NCI-H460 (cell line): ENCODE measurements at regions not wholly inside any gene's neighbourhood (a gene's known extent, or its start where the extent isn't known, plus 50 kb on each side); places are given as distances from the start of the nearest gene placed in this dataset.
A peak's percentile ranks its signal among the peaks of the same experiment; 100 is the strongest.
"Not testable (repeated sequence)": the region's sequence is repeated elsewhere in the genome, so short reads cannot be mapped to it uniquely, and the experiment has no call there.

ENCODE experiments used
- DNase-seq: peaks from one replicate; pipeline ENCODE4 v3.0.0-alpha.2; 2016; ENCODE audit warnings: low read depth; ENCODE audit errors: extremely low read depth

GRCh38 chr14:44388306-44388705, 118.8 kb downstream of the FSCB start:
- DNase-seq: no peak

DNA sequence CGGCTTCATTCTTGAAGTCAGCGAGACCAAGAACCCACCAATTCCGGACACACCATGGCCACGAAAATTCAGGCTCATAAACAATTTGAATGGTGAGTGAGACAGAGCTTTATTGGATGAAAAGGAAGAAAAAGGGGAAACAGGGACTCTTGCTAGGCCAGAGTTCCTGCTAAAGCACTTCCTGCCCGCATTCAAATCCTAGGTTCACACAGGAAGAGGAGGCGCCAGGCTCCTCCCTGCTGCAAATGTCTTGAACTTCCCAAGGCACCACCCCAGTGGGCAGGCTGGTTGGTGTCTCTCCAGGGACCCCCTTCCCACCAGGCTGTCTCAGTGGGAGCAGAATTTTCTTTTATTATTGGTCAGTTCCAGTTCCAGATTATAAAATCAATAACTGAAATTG, 121.2 kb downstream of the FSCB start:
- DNase-seq: no peak

- not testable (repeated sequence) for DNase-seq
Observed at GRCh38 chr14:44385296-44385695, 121.8 kb downstream of the FSCB start.

- DNase-seq: not testable (repeated sequence)
Observed at GRCh38 chr14:44384601-44385293, 122.3 kb downstream of the FSCB start.

- DNase-seq: no peak
Observed at GRCh38 chr14:44384093-44384492, 123.0 kb downstream of the FSCB start.

DNA sequence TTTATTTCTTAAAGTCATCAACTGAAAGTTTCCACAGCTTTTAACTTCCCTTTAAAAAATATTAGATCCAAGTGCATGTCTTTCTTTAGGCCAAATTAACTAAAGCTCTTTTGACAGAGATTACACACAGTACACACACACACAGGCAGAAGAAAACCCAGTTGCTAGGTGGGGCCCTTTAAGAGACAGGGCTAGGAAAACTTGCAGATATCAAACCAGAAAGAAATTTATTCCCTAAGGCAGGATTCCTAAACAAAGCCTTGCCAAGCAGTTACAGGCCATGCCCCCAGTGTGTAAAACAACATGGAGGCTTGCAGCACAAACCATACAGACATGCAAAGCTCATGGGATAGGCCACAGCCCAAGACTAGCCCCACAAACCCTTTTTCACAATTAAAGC, 123.4 kb downstream of the FSCB start:
- no peak for DNase-seq

GRCh38 chr14:44379292-44379977, 127.6 kb downstream of the FSCB start:
- no peak for DNase-seq

DNA sequence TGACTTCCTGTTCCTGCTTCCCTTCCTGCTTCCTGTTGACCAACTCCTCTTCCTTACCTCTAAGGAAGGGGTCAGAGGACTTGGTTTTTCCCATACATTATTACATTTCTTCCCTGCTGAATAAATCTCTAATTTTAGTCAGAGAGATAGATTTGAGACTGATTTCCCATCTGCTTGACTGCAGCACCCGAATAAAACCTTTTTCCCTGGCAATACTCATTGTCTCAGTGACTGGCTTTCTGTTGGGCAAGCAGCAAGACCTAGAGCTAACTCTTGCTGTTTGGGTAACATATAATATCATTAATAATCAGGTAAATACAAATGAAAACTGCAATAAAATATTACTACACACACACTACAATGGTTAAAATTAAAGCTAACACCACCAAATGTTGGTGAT, 132.2 kb downstream of the FSCB start:
- DNase-seq: no peak

- no peak for DNase-seq
Observed at GRCh38 chr14:44372807-44373489, 134.1 kb downstream of the FSCB start.

- no peak for DNase-seq
Observed at GRCh38 chr14:44372231-44372630, 134.9 kb downstream of the FSCB start.

DNA sequence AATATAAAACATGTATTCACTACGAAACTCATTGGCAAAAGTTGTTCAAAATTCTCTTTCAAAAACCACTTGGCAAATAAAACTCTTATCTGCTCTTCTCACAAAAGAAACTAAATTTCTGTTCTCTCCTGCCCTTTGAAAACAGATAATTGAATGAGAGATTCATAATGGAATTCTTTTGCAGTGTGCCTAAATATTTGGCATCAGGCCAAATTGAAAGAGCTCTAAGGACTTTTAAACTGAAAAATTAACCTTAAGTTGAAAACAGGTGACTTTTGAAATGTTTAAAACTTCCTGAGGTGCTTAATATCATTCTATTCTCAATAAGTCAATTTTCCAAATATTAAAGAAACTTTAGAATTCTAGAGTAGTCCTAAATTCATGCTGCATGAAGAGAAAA, 136.4 kb downstream of the FSCB start:
- no peak for DNase-seq

DNA sequence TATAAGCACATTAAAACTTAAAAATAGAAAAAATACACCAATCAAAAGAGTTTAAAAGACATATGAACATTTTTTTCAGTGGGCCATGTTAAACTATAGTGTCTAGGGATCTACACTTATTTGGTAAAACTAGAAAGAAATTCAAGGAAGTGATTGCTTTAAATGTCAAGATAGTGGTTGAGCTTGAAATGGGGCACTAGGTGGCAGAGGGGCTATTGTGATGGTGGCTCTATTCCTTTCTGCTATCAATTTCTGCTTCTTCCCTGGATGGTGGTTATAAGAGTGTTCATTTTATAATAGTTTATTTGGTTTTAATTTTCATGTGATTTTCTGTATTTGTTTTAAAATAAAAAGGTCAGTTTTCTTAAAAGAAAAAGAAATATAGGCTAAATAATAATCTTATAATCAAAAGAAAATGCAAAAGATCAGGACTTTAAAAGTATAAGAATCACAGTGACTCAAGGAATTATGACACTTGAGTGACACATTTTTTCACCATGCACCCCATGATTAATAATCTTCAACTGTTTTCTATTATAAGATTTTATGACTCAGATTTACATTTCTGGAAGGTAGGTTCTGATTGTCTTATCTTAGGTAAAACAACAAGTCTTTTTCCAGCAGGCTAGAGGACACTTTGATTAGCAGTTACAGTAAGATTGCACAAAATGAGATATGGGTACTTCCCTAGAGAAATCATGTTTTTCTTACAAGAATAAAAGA, 137.5 kb downstream of the FSCB start:
- DNase-seq: no peak

DNA sequence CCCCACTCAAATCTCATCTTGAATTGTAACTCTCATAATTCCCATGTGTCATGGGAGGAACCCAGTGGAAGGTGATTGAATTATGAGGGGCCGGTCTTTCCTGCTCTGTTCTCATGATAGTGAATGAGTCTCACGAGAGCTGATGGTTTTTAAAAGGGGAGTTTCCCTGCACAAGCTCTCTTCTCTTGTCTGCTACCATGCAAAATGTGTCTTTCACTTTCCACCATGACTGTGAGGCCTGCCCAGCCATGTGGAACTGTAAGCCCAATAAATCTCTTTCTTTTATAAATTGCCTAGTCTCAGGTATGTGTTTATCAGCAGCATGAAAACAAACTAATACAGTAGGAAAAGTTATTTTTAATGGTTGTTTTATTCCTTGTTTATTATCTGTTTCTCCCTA, 146.0 kb downstream of the FSCB start:
- no peak for DNase-seq

GRCh38 chr14:44353805-44354204, 153.3 kb downstream of the FSCB start:
- no peak for DNase-seq

DNA sequence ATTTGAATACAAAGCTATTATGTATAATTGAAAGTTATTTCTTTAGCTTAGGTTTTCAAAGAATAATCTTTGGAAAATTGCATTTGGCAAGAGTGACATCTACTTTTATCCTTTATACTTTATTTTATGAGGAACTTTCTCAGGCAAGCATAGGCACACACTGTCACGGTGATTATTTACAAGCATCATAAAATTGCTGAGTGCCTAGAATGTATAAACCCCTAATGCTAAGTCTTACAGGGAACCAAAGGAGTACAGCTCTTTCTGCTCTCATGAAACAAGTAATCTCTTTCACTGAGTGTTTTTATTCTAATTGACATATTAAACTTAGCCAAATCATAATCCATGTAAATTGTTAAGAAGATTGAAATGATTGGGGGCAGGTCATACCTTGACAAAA, 154.9 kb downstream of the FSCB start:
- no peak for DNase-seq

DNA sequence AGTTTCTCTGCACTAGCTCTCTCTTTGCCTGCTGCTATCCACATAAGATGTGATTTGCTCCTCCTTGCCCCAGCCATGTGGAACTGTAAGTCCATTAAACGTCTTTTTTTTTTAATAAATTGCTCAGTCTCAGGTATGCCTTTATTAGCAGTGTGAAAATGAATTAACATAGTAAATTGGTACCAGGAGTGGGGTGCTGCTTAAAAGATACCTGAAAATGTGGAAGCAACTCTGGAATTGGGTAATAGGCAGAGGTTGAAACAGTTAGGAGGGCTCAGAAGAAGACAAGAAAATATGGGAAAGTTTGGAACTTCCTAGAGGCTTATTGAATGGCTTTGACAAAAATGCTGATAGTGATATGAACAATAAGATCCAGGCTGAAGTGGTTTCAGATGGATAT, 159.8 kb downstream of the FSCB start:
- DNase-seq: no peak

DNA sequence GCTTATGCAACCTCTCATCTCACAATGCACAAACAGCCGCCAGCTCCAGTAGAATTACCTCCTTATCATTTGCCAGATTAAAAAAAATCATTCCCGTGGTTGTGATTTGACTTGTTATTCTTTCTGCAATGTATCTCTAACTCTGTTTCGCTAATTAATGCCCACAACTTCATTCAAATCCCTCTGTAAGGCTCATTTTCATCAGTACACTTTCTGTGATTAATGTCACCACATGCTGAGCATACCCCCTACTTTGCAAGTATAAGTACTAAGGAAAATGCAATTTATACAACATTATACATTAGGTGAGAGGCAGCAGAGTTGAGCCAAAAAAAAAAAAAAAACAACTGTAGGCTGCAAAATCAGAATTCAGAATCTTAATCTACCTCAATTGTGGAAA, 166.0 kb downstream of the FSCB start:
- no peak for DNase-seq

- DNase-seq: no peak
Observed at GRCh38 chr14:44339862-44340261, 167.2 kb downstream of the FSCB start.

DNA sequence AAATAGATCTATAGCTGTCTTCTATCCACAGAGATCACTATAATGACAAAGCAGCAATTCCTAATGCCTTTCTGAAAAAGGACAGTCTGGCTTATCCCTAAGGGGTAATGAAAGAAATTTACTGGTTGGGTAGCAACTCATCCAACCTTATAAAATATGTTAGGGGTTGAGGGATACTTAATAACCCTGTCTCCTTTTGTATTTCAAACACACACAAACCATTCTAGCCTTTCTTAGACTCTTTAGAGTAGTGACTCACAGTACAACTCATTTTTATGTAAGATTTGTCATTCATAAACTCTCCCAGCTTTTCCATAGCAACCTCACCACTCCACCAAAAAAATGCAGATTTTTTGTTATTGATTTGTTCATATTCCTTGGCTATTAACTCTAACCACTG, 167.9 kb downstream of the FSCB start:
- DNase-seq: no peak

DNA sequence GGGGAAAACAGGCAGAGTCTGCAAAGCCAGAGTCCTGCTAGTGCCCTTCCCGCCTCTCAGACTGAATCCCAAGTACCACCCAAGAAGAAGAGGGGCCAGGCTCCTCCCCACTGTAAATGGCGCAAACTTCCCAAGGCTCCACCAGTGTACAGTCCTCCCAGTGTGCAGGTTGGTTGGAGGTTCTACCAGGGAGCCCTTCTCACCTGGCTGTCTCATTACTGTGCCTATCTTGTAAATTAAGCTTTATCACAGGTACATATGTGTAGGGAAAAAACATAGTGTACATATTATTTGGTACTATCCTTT, 189.7 kb downstream of the FSCB start:
- DNase-seq: no peak

DNA sequence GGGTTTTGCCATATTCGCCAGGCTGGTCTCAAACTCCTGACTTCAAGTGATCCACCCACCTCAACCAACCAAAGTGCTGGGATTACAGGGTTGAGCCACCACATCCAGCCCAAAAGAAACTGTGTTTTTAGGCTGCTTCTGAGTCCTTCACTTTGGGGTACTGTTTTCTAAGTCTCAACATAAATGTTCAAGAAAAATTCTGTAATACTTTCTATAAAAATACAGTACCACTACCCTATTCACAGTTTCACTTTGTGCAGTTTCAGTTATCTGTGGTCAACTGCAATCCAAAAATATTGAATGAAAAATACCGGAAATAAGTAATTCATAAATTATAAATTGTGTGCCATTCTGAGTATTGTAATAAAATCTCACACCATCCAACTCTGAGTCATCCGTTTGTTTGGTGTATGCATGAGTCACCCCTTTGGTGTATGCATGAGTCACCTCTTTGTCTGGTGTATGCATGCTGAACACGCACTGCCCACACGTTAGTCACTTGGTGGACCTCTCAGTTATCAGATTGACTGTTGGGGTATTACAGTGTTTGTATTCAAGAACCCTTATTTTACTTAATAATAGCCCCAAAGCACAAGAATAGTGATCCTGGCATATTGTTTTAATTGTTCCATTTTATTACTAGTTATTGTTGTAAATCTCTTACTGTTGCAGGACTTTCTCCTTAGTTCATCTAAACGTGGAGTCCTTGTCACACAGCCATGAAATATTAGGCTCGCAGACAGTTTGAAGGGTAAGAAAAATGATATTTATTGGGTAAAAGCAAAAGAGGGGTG, 190.2 kb downstream of the FSCB start:
- DNase-seq: peak; percentile 85
